ENCODE measurements at regions not wholly inside any gene's neighbourhood (a gene's known extent, or its start where the extent isn't known, plus 50 kb on each side); places are given as distances from the start of the nearest gene placed in this dataset.

- Histone ChIP-seq H4K20me1 (ENCODE audit: insufficient read depth, low read length) (no peaks in the 10 kb centered on the region), H2AFZ (ENCODE audit: low read length) (no peak overlapping the region), H3K9me2 (ENCODE audit: insufficient read depth, low read length) (no peaks in the 10 kb centered on the region), H3K4me2 (ENCODE audit: low read length) (no peak overlapping the region), H3K9me3 (ENCODE audit: low read length) (no peaks in the 10 kb centered on the region), H3K4me3 (ENCODE audit: low read depth, low read length, poor library complexity, severe bottlenecking) (no peak overlapping the region), H3K27ac (ENCODE audit: low read depth, low read length, poor library complexity, severe bottlenecking) (no peak overlapping the region), H3K79me2 (ENCODE audit: insufficient read depth, low read depth, low read length) (no peaks in the 10 kb centered on the region), H3K36me3 (ENCODE audit: insufficient read depth, low read length) (no peaks in the 10 kb centered on the region), H3K4me1 (ENCODE audit: insufficient read depth, low read length, poor library complexity, severe bottlenecking) (no peaks in the 10 kb centered on the region)
- no peak for DNase-seq (ENCODE audit: low spot score)
- TF ChIP-seq EZH2phosphoT487 (IDR thresholded peaks at IDR 0.05; ENCODE audit: borderline replicate concordance, low read depth, low read length) (no peak), CTCF (conservative IDR thresholded peaks at IDR 0.05; ENCODE audit: low read length) (no peak)
- ChIA-PET CTCF (ENCODE audit: unreplicated experiment) (no interaction called here), POLR2A (no interaction called here)
- BruUV-seq (replicated peaks) = no TSS peak
- intact Hi-C loops (cut with micrococcal nuclease; ENCODE audit: unreplicated experiment) = no loop called here
These were observed 67.0 kb upstream of the BACE2 start for GRCh38 chr21:41100826-41101550.

GRCh38 chr21:41102281-41102680 lies 65.7 kb upstream of the BACE2 start:
- no peaks in the 10 kb centered on the region for H4K20me1 ChIP-seq (ENCODE audit: insufficient read depth, low read length)
- no peak for DNase-seq (ENCODE audit: low spot score)
- intact Hi-C loops (cut with micrococcal nuclease; ENCODE audit: unreplicated experiment) = no loop called here
- no peak overlapping the region for H3K4me3 ChIP-seq (ENCODE audit: low read depth, low read length, poor library complexity, severe bottlenecking)
- POLR2A ChIA-PET = interaction anchor here (0.7 kb wide), 1 partner anchor 954 kb away, joined by 3 read pairs; no protein-coding TSS in a partner anchor
- no peaks in the 10 kb centered on the region for H3K9me3 ChIP-seq (ENCODE audit: low read length)
- no peaks in the 10 kb centered on the region for H3K9me2 ChIP-seq (ENCODE audit: insufficient read depth, low read length)
- H3K36me3 ChIP-seq (ENCODE audit: insufficient read depth, low read length) = no peaks in the 10 kb centered on the region
- no peak overlapping the region for H3K4me2 ChIP-seq (ENCODE audit: low read length)
- TF ChIP-seq CTCF (conservative IDR thresholded peaks at IDR 0.05; ENCODE audit: low read length) (no peak), EZH2phosphoT487 (IDR thresholded peaks at IDR 0.05; ENCODE audit: borderline replicate concordance, low read depth, low read length) (no peak)
- H3K27ac ChIP-seq (ENCODE audit: low read depth, low read length, poor library complexity, severe bottlenecking) = no peak overlapping the region
- no peaks in the 10 kb centered on the region for H3K4me1 ChIP-seq (ENCODE audit: insufficient read depth, low read length, poor library complexity, severe bottlenecking)
- CTCF ChIA-PET (ENCODE audit: unreplicated experiment) = no interaction called here
- no peak overlapping the region for H2AFZ ChIP-seq (ENCODE audit: low read length)
- no TSS peak for BruUV-seq (replicated peaks)
- H3K79me2 ChIP-seq (ENCODE audit: insufficient read depth, low read depth, low read length) = no peaks in the 10 kb centered on the region

- Histone ChIP-seq H3K4me2 (ENCODE audit: low read length) (no peak overlapping the region), H3K4me3 (ENCODE audit: low read depth, low read length, poor library complexity, severe bottlenecking) (no peak overlapping the region), H4K20me1 (ENCODE audit: insufficient read depth, low read length) (no peaks in the 10 kb centered on the region), H3K9me2 (ENCODE audit: insufficient read depth, low read length) (no peaks in the 10 kb centered on the region), H3K4me1 (ENCODE audit: insufficient read depth, low read length, poor library complexity, severe bottlenecking) (no peaks in the 10 kb centered on the region), H2AFZ (ENCODE audit: low read length) (no peak overlapping the region), H3K79me2 (ENCODE audit: insufficient read depth, low read depth, low read length) (no peaks in the 10 kb centered on the region), H3K36me3 (ENCODE audit: insufficient read depth, low read length) (no peaks in the 10 kb centered on the region), H3K9me3 (ENCODE audit: low read length) (no peaks in the 10 kb centered on the region), H3K27ac (ENCODE audit: low read depth, low read length, poor library complexity, severe bottlenecking) (no peak overlapping the region)
- no TSS peak for BruUV-seq (replicated peaks)
- intact Hi-C loops (cut with micrococcal nuclease; ENCODE audit: unreplicated experiment) = no loop called here
- DNase-seq (ENCODE audit: low spot score) = no peak
- CTCF ChIA-PET (ENCODE audit: unreplicated experiment) = no interaction called here
- POLR2A ChIA-PET = no interaction called here
- TF ChIP-seq EZH2phosphoT487 (IDR thresholded peaks at IDR 0.05; ENCODE audit: borderline replicate concordance, low read depth, low read length) (no peak), CTCF (conservative IDR thresholded peaks at IDR 0.05; ENCODE audit: low read length) (no peak)
These were observed 60.4 kb upstream of the BACE2 start for GRCh38 chr21:41107602-41108001.
